ENCODE measurements at regions not wholly inside any gene's neighbourhood (a gene's known extent, or its start where the extent isn't known, plus 50 kb on each side); places are given as distances from the start of the nearest gene placed in this dataset.

DNA sequence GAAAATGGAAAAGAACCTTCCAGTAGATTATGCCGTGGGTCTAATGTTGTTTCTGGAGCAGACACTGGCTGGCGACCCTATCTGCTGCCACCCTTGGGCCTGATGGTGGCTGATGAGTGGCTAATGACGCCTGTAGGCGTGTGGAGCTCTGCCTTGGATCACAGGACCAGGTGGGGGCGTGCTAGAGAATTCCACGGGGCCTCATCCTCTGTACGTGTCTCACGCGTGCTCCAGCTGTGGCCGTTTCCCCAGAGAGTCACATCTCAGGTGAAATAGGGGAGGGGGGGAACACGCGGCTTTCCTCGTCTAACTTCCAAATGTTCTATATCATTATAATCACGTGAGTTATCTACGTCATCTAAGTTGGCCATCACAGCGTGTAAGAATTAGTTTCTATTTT lies 160.9 kb upstream of the SMIM21 start:
- TF ChIP-seq, protein P1, sequence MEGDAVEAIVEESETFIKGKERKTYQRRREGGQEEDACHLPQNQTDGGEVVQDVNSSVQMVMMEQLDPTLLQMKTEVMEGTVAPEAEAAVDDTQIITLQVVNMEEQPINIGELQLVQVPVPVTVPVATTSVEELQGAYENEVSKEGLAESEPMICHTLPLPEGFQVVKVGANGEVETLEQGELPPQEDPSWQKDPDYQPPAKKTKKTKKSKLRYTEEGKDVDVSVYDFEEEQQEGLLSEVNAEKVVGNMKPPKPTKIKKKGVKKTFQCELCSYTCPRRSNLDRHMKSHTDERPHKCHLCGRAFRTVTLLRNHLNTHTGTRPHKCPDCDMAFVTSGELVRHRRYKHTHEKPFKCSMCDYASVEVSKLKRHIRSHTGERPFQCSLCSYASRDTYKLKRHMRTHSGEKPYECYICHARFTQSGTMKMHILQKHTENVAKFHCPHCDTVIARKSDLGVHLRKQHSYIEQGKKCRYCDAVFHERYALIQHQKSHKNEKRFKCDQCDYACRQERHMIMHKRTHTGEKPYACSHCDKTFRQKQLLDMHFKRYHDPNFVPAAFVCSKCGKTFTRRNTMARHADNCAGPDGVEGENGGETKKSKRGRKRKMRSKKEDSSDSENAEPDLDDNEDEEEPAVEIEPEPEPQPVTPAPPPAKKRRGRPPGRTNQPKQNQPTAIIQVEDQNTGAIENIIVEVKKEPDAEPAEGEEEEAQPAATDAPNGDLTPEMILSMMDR (conservative IDR thresholded peaks at IDR 0.05; ENCODE audit: low read length): no peak
- TF ChIP-seq EZH2phosphoT487 (IDR thresholded peaks at IDR 0.05; ENCODE audit: borderline replicate concordance, low read depth, low read length): no peak
